ENCODE measurements at regions not wholly inside any gene's neighbourhood (a gene's known extent, or its start where the extent isn't known, plus 50 kb on each side); places are given as distances from the start of the nearest gene placed in this dataset.
"Not testable (repeated sequence)": the region's sequence is repeated elsewhere in the genome, so short reads cannot be mapped to it uniquely, and the experiment has no call there.

DNA sequence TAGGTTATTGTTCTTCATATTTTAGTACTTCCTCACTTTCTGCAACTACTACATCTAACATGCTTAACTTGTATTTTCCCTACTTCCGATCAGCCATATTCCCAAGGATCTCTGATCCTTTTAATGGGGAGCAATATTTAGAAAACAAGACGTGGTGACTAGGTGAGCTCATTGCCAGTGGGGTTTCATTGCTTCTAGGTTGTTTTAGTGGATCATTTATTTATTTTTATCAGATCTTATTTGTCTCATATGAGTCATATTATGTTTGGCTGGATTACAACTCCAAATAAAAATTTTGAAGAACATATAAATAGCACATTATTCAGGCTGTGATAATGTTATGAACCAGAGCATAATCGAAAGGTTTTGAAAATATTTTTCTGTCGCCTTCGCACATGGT, 480.9 kb upstream of the TMEFF2 start:
- H3K36me3 ChIP-seq, result no peaks in the 10 kb centered on the region
- H3K27ac ChIP-seq, result no peak overlapping the region
- H3K9me3 ChIP-seq, result no peaks in the 10 kb centered on the region
- no peaks in the 10 kb centered on the region for H3K4me1 ChIP-seq (ENCODE audit: control insufficient read depth in 1 of 2, insufficient read depth in 1 of 2, low read depth in 1 of 2, low read length in 1 of 2)
- H3K27me3 ChIP-seq, result no peaks in the 10 kb centered on the region
- TF ChIP-seq, protein P1, sequence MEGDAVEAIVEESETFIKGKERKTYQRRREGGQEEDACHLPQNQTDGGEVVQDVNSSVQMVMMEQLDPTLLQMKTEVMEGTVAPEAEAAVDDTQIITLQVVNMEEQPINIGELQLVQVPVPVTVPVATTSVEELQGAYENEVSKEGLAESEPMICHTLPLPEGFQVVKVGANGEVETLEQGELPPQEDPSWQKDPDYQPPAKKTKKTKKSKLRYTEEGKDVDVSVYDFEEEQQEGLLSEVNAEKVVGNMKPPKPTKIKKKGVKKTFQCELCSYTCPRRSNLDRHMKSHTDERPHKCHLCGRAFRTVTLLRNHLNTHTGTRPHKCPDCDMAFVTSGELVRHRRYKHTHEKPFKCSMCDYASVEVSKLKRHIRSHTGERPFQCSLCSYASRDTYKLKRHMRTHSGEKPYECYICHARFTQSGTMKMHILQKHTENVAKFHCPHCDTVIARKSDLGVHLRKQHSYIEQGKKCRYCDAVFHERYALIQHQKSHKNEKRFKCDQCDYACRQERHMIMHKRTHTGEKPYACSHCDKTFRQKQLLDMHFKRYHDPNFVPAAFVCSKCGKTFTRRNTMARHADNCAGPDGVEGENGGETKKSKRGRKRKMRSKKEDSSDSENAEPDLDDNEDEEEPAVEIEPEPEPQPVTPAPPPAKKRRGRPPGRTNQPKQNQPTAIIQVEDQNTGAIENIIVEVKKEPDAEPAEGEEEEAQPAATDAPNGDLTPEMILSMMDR (IDR thresholded peaks at IDR 0.05), result no peak
- no peak overlapping the region for H3K4me3 ChIP-seq (ENCODE audit: low read depth in 1 of 2, low read length in 1 of 2)

DNA sequence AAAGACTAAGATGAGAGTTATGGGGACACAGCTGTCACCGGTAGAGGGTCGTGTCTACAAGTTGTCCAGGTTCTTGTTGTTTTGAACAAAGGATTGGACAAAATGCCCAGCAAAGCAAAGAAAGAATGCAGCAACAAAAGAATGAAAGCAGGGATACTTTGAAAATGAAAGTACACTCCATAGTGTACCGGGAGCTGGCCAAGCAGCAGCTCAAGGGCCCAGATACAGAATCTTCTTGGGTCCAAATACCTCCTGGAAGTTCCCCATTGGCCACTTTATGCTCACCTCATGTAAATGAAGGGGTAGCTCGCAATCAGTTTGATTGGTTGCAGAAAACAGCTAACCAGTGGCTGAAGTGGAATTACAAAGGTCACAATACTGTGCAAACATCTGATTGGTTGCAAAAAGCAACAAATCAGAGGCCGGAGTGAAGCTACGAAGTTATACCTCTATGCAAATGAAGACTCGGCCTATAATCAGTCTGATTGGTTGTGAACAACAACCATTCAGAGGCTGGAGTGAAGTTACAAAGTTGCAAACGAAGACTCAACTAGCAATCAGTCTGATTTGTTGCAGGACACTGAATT, 474.9 kb upstream of the TMEFF2 start:
- no peak overlapping the region for H3K27ac ChIP-seq
- H3K4me3 ChIP-seq (ENCODE audit: low read depth in 1 of 2, low read length in 1 of 2), result no peak overlapping the region
- no peaks in the 10 kb centered on the region for H3K4me1 ChIP-seq (ENCODE audit: control insufficient read depth in 1 of 2, insufficient read depth in 1 of 2, low read depth in 1 of 2, low read length in 1 of 2)
- no peaks in the 10 kb centered on the region for H3K27me3 ChIP-seq
- TF ChIP-seq, protein P1 (IDR thresholded peaks at IDR 0.05), result no peak
- H3K36me3 ChIP-seq, result no peaks in the 10 kb centered on the region
- no peaks in the 10 kb centered on the region for H3K9me3 ChIP-seq

DNA sequence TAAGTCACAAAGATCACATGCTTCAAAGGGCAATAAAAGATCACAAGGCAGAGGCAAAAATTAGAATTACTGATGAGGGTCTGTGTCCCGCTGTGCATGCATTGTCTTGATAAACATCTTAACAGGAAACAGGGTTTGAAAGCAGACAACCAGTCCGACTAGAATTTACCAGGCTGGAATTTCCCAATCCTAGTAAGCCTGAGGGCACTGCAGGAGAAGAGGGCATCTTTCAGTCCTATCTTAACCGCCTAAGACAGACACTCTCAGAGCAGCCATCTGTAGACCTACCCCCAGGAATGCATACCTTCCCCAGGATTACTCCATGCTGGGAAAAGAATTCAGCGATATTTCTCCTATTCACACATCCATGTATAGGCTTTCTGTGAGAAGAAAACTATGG, 465.8 kb upstream of the TMEFF2 start:
- H3K27ac ChIP-seq; H3K27me3 ChIP-seq; H3K36me3 ChIP-seq; H3K9me3 ChIP-seq; H3K4me1 ChIP-seq (ENCODE audit: control insufficient read depth in 1 of 2, insufficient read depth in 1 of 2, low read depth in 1 of 2, low read length in 1 of 2); H3K4me3 ChIP-seq (ENCODE audit: low read depth in 1 of 2, low read length in 1 of 2): not testable (repeated sequence)

DNA sequence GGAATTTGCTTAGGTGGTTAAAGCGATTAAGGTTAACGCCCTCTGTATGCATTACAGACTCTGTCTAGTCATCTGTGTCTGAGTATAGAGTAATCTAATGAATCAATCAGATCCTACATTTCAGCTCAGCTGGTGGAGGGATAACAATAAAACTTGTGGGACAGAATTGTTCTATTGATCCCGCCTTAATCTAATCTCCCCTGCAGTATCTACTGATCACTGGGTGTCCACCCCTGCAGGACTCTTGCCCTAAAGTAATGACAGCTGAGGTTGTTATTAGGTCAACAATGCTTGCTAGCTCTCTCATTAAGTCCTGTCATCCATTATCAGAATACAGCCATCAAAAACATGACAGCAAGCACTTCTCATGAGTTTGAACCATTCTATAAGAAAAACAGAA, 462.6 kb upstream of the TMEFF2 start:
- Histone ChIP-seq H3K9me3 (no peaks in the 10 kb centered on the region), H3K27ac (no peak overlapping the region), H3K27me3 (no peaks in the 10 kb centered on the region), H3K4me3 (ENCODE audit: low read depth in 1 of 2, low read length in 1 of 2) (no peak overlapping the region), H3K36me3 (no peaks in the 10 kb centered on the region), H3K4me1 (ENCODE audit: control insufficient read depth in 1 of 2, insufficient read depth in 1 of 2, low read depth in 1 of 2, low read length in 1 of 2) (no peaks in the 10 kb centered on the region)
- TF ChIP-seq, protein P1 (IDR thresholded peaks at IDR 0.05), result no peak

DNA sequence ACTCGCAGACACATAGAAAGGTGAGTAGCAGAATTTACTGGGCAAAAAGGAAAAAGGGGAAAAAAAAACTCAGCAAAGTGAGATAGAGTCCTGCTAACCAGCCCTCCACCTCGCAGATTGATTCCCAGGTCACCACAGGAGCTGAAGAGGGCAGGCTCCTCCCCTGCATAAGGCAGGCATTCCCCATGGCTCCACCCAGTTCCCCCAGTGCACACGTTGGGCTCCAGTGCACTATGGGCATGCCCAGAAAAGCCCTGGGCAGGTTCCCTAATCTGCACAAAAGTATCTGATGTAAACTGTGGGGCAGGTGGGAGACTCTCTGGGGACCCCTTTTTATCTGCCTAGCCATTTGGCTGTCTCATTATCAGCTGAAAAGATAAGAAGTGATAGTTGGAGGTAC, 461.2 kb upstream of the TMEFF2 start:
- no peak overlapping the region for H3K27ac ChIP-seq
- H3K4me3 ChIP-seq (ENCODE audit: low read depth in 1 of 2, low read length in 1 of 2), result no peak overlapping the region
- no peaks in the 10 kb centered on the region for H3K9me3 ChIP-seq
- H3K27me3 ChIP-seq, result no peaks in the 10 kb centered on the region
- no peaks in the 10 kb centered on the region for H3K36me3 ChIP-seq
- no peaks in the 10 kb centered on the region for H3K4me1 ChIP-seq (ENCODE audit: control insufficient read depth in 1 of 2, insufficient read depth in 1 of 2, low read depth in 1 of 2, low read length in 1 of 2)
- TF ChIP-seq, protein P1 (IDR thresholded peaks at IDR 0.05), result no peak

DNA sequence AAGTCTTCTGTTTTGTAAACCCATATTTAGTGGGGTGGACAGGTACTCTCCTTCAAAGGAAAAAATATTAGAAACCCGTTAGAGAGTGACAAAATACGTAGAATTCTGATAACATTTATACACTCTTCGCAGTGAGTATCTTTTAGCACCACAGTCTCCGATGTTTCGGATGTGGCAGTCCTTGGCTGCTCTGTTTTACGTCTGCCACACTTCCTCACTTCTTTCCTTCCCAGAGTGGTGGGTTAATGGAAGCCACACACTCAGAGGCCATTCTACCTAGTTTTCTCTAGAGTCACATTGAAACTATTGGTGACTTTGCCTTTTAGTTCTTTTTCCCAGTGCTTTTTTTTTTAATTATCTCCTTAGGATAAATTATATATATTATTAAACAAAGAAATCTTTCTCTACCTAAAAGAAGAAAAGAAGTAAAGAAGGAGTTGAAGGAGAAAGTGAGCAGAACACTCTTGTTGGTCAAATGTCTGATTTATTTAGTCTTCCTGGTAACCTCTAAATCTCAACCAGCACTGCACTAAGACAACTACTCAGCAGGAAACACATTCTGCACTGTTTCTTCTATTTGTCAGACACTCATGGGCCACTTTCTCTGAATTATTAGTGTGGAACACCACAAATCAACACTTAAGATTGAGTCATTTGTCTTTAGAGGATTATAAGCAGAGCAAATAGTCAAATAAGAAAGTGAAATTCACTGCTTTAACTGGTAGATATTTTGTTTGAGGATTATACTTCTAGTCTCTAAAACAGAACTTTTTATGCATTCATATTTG, 451.3 kb upstream of the TMEFF2 start:
- Histone ChIP-seq H3K36me3 (no peaks in the 10 kb centered on the region), H3K27me3 (no peaks in the 10 kb centered on the region), H3K4me3 (ENCODE audit: low read depth in 1 of 2, low read length in 1 of 2) (no peak overlapping the region), H3K27ac (no peak overlapping the region), H3K9me3 (no peaks in the 10 kb centered on the region), H3K4me1 (ENCODE audit: control insufficient read depth in 1 of 2, insufficient read depth in 1 of 2, low read depth in 1 of 2, low read length in 1 of 2) (no peaks in the 10 kb centered on the region)
- TF ChIP-seq, protein P1 (IDR thresholded peaks at IDR 0.05), result no peak
